HL-60/S4 treated with phorbol 12-myristate 13-acetate at 8.2 ng/mL for 4 days and 3 days (cell line): ENCODE measurements at regions not wholly inside any gene's neighbourhood (a gene's known extent, or its start where the extent isn't known, plus 50 kb on each side); places are given as distances from the start of the nearest gene placed in this dataset.

Source experiments
- in situ Hi-C: fragments of 300-500 bp; cut with MboI; formaldehyde crosslinking; loops from 2 replicates; pipeline ENCODE4 v1.15.0; 2022; ENCODE audit warnings: low sequenced_read_pairs

DNA sequence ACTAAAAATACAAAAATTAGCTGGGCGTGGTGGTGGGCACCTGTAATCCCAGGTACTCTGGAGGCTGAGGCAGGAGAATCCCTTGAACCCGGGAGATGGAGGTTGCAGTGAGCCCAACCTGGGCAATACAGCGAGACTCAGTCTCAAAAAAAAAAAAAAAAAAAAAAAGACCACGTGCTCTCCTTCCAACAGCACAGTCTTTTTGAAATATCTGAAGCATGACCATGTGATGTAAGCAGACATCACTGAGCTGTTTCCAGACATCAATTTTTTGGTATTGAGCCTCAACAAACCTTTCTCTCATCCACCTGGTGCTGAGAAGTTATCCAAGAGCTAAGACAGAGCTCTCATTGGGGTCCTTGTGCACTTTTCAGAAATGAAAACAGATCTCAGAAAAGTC, 249.2 kb downstream of the FOXA2 start:
- in situ Hi-C loops, result loop anchor here (10.0 to 25.0 kb wide), 2 partner anchors 350 to 1002 kb away; no protein-coding TSS in a partner anchor

- in situ Hi-C loops, result loop anchor here (10.0 to 25.0 kb wide), 2 partner anchors 351 to 1003 kb away; no protein-coding TSS in a partner anchor
These were observed 250.4 kb downstream of the FOXA2 start for GRCh38 chr20:22333885-22334545.

GRCh38 chr20:22324505-22324904, 259.9 kb downstream of the FOXA2 start:
- in situ Hi-C loops, result no loop called here

GRCh38 chr20:22322513-22322912, 261.9 kb downstream of the FOXA2 start:
- in situ Hi-C loops, result no loop called here

GRCh38 chr20:22321191-22321590, 263.2 kb downstream of the FOXA2 start:
- in situ Hi-C loops, result no loop called here

GRCh38 chr20:22320245-22320915, 264.0 kb downstream of the FOXA2 start:
- in situ Hi-C loops, result no loop called here

GRCh38 chr20:22315771-22316170, 268.6 kb downstream of the FOXA2 start:
- in situ Hi-C loops, result no loop called here

GRCh38 chr20:22315073-22315472, 269.3 kb downstream of the FOXA2 start:
- in situ Hi-C loops, result no loop called here

GRCh38 chr20:22312744-22313346, 271.5 kb downstream of the FOXA2 start:
- in situ Hi-C loops, result no loop called here

GRCh38 chr20:22308934-22309333, 275.4 kb downstream of the FOXA2 start:
- in situ Hi-C loops, result no loop called here

DNA sequence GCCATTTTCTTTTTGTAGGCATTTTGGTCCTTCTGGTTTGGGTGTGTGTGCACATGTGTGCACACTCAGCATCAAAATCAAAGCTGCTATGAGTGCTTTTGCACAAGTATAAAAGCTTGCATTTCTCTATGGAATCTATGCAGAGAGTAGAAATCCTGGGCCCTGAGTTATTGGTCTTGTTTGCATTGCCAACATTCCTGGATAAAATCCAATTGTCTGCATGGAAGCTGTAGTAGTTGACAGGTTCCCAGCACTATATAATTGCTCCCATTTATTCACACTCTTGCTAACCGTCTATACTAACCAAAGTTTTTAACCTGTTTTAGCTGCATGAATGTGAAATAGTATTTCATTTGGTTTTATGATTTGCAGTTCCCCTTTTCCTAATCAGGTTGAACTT, 277.0 kb downstream of the FOXA2 start:
- in situ Hi-C loops, result no loop called here

DNA sequence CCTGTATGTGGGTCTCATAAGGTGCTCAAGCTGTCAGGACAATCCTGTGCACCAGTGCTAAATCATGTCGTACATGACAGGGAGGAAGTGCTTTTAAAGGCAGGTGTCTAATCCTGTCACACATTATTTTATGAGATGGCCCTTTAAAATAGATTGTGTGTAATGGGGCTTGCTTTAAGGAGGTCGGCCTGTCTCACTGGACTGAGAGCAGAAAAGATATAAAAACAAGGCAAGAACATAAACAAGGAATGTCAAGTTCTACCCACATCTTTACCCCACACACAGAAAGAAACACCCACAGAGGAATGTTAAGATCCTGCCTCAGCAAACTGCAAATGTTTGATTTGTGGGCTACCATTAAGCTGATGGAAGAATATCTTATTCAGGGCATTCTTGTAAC, 279.0 kb downstream of the FOXA2 start:
- in situ Hi-C loops, result no loop called here

DNA sequence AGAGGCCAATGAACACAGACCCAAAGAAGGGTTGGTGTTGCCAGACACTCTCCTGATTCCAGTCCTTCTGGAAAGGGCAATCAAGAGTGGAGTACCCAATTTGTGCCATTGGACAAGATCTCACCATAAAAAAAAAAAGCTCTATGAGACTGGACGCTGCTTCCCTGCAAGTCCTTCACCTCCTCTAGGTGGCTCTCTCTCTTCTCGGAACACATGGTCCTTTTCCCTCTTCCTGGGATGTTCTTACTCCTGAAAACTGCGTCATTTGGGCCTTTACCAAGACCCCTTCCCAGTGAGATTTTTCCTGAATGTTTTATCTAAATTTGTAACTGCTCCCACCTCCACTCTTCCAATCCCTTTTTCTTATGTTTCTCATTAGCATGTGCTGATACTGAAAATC, 280.8 kb downstream of the FOXA2 start:
- in situ Hi-C loops, result no loop called here

DNA sequence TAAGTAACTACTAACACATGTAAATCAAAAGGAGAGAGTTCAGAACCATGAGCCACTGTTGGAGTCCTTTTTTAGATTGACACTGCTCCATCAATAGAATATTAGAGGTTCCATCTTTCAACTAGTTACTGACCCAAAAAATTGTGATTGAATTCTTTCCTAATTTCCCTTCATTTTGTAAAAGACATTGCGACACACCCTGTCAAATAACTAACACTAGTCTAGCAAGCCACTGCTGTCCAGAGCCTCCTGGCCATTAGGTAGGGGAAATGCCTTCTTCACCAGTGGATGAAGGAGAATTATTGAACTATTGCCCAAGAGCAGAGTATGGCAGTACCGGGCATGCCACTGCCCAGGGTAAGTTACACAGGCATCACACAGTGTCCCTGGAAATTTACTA, 282.3 kb downstream of the FOXA2 start:
- in situ Hi-C loops, result no loop called here

DNA sequence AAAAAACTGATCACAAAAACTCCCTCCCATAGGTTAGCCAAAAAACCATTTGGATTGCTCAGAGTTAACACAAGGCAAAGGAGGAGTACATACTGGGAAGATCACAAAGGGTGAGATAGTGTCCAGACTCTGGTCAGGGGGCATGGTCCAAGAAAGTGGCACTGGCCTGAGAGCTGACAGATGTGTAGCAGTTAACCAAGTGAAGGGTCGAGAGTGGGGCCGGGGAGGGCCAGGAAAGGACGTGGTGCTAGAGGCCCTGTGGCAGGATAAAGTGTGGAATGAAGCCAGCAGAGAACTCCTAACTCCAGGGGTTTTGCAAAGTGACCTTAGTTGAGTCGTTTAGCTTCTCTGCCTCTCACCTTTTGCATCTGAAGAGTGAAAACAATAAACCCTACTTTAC, 290.5 kb downstream of the FOXA2 start:
- in situ Hi-C loops, result no loop called here

DNA sequence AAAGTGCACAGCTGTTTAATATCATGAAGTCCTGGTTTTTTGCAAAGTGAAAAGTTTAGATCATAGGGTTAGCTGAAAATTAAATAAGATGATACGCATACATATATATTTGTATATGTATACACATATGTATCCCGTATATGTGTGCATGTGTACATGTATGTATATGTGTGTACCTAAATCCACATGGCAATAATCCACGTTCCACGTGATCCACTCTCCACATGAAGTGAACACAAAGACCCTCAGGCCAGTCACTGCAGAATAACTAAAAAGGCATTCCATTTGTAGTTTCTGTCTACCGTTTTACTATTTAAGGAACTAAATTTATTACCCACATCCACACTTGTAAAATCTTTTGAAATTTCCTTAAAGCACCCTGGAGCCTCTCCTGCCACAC, 294.9 kb downstream of the FOXA2 start:
- in situ Hi-C loops, result no loop called here

GRCh38 chr20:22288957-22289356, 295.4 kb downstream of the FOXA2 start:
- in situ Hi-C loops, result no loop called here

DNA sequence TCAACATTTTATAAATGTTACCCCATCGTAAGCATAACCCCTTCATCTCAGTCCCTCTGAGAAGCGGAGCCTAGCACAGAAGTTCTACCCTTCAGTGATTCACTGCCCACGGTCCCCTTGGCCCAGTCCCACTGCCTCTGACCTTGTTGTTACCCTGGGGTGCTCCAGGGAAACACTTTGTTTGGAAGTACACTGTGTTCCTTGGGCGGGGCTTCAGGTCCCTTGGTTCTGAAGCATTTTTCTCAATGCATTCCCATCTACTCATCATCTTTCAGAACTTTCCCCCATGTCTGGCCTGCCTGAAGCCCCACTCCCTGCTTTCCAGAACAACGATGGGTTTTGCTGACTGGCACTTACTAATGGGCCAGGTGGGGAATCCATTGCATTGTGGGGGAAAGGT, 296.2 kb downstream of the FOXA2 start:
- in situ Hi-C loops, result no loop called here

DNA sequence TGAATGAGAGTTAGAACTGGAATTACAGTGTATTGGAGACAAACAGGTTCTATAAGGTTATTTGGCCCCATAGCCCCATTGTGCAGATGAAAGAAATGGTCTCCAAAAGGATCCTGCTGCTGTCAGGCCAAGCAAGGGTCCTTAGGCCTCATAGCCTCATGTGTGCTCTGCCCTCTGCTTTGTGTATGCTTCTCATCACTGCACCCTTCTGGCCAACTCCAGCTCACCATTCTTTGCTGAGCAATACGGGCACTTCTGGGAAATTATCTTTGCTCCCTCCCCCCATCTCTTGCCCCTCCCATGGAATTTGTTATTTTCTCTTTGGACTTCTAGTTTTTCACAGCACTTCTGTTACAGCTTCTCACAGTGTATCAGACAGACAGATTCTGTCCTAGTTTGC, 298.8 kb downstream of the FOXA2 start:
- in situ Hi-C loops, result no loop called here

- in situ Hi-C loops, result no loop called here
These were observed 301.7 kb downstream of the FOXA2 start for GRCh38 chr20:22282696-22283095.

- in situ Hi-C loops, result no loop called here
These were observed 310.0 kb downstream of the FOXA2 start for GRCh38 chr20:22274330-22274729.

DNA sequence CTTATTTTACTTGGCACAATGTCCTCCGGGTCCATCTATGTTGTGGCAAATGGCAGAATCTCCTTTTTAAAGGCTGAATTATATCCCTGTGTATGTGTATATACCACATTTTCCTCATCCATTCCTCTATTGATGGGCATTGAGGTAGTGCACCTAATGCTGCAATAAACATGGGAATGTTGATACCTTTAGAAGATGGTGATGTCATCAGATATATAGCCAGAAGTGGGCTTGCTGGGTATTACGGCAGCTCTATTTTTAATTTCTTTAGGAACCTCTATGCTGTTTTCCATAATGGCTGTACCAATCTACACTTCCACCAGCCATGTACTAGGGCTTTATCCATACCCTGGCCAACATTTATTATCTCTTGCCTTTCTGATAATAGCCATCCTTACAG, 315.7 kb downstream of the FOXA2 start:
- in situ Hi-C loops, result no loop called here
